Activated CD4-positive, alpha-beta T cell treated with anti-CD3 and anti-CD28 coated beads, Interleukin-2, Interleukin-6, amounts not matched to agents 100 ng/mL and 50 ng/mL, durations not matched to agents 16 hours and 8 hours (primary cell): ENCODE measurements at regions not wholly inside any gene's neighbourhood (a gene's known extent, or its start where the extent isn't known, plus 50 kb on each side); places are given as distances from the start of the nearest gene placed in this dataset.
"Not testable (repeated sequence)": the region's sequence is repeated elsewhere in the genome, so short reads cannot be mapped to it uniquely, and the experiment has no call there.

ENCODE experiments used
- DNase-seq: peaks from one replicate; pipeline ENCODE4 v3.0.0-alpha.2; 2020

DNA sequence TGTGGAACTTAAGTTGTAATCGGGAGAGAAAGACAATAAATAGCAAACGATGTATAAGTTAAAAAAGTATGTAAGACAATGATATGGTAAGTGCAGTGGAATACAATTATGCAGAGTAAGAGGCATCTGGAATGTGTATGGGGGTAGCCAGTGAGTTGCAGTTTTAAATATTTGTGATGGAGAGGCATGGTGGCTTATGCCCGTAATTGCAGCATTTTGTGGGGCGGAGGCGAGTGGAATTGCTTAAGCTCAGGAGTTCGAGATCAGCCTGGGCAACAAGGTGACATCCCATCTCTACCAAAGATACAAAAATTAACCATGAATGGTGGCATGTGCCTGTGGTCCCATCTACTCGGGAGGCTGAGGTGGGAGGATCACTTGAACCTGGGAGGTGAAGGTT lies 52.5 kb upstream of the WDFY3 start:
- DNase-seq, result no peak

DNA sequence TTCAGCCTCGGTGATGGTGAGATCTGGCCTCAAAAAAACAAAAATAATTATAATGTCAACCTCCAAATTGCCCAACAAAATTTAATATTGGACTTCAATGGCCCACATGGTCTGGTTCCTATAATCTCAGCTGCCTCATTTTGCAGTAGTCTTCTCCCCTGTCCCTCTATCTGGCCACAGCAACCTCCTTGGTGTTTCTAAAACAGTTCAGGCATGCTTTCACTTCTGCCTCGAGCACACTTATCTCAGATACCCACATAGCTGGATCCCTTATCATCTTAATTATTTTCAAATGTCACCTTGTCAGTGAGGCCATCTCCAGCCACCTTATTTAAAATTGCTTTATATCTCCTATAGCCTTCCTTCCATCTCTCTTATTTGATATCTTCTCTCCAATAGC lies 52.9 kb upstream of the WDFY3 start:
- no peak for DNase-seq

DNA sequence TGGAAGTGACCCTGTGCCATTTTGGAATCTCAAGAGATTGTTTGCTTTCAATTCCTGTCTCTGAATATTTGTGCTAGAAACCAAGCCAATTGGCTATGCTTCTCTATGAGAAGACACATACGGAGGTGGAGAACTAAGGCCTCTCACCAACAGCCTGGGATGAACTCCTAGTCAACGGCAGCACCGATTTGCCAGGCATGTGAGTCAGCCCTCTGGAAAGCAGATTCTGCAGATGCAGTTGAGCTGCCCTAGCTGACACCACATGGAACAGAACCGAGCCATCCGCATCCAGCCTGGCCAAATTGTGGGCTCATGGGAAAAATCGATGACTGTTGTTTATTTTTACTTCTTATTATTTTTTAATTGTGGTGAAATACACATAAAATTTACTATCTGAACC lies 58.2 kb upstream of the WDFY3 start:
- DNase-seq, result no peak

DNA sequence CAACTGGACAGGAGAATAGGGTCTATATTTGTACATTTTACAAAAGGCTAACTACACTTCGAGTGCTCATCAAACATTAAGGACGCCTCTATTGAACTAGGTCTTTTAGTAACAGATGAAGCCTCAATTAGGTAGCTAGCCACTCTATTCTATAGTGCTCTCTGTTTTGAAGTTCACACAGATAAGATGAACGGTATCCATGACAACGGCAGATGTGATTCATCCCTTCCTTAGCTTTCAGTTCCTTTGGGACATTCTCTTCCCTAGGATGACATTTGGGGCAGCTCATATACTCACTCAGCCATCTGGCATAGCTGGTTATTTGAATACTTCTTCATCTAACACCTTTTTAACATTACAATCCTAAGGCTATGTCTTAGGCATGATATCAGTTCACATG lies 62.4 kb upstream of the WDFY3 start:
- no peak for DNase-seq

DNA sequence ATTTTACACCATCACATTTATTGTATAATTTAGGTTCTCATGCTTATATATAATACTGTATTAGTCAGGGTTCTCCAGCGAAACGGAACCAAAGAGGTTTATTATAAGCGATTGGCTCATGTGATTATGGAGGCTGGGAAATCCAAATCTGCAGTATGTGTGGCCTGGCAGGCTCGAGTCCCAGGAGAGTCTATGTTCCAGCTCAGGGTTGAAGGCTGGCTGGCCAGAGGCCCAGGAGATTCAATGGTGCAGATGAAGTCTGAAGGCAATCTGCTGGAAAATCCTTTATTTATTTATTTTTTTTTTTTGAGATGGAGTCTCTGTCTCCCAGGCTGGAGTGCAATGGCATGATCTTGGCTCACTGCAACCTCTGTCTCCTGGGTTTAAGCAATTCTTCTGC lies 63.0 kb upstream of the WDFY3 start:
- DNase-seq, result no peak

DNA sequence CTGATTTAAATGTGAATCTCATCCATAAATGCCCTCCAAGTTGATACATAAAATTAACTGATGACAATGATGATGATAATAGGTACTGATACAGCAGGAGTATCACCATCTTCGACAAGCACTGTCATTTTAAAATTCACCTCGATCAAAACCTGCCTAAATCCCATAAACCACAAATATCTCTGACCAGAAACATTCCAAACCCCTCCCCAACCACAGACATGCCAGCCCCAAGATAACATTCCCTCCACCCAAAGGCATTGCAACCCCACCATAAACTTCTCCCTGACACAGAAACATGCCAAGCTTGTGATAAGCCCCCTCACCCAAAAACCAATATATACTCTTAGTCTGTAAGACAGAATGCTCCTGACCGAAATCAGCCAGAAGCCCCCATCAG lies 63.7 kb upstream of the WDFY3 start:
- no peak for DNase-seq

DNA sequence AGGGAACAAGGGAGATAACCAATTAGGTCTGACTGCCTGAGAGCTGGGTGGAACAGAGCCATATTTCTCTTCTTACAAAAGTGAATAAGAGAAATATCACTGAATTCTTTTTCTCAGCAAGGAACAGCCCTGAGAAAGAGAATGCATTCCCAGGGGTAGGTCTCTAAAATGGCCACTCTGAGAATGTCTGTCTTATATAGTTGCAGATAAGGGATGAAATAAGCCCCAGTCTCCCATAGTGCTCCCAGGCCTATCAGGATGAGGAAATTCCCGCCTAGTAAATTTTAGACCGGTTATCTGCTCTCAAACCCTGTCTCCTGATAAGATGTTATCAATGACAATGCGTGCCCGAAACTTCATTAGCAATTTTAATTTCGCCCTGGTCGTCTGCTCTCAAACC lies 67.3 kb upstream of the WDFY3 start:
- DNase-seq, result not testable (repeated sequence)

DNA sequence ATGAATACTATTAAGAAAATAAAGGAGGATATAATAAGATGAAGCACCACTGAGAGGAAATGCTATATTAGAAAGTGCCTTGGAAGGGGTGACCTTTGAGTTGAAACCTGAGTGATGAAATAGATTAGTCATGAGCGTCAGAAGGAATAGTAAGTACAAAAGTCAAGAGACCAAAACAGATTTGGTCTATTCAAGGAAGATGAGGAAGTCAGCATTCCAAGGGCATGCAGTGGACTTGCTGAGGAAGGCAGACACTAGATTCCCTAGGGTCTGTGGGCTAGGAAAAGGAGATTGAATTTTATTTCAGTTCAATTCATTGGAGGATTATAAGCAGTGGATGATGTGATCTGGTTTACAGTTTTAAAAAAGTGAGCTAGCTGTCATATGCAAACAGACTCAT lies 73.0 kb upstream of the WDFY3 start:
- no peak for DNase-seq

DNA sequence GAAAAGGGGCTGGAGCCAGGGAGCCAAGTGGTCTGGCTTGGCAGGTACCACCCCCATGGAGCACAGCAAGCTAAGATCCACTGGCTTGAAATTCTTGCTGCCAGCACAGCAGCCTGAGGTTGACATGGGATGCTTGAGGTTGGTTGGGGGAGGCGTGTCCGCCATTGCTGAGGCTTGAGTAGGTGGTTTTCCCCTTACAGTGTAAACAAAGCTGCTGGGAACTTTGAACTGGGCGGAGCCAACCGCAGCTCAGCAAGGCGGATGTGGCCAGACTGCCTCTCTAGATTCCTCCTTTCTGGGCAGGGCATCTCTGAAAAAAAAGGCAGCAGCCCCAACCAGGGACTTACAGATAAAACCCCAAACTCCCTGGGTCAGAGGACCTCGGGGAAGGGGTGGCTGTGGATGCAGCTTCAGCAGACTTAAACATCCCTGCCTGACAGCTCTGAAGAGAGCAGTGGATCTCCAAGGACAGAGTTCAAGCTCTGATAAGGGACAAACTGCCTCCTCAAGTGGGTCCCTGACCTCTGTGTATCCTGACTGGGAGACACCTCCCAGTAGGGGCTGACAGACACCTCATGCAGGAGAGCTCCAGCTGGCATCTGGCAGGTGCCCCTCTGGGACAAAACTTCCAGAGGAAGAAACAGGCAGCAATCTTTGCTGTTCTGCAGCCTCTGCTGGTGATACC lies 77.5 kb upstream of the WDFY3 start:
- not testable (repeated sequence) for DNase-seq

DNA sequence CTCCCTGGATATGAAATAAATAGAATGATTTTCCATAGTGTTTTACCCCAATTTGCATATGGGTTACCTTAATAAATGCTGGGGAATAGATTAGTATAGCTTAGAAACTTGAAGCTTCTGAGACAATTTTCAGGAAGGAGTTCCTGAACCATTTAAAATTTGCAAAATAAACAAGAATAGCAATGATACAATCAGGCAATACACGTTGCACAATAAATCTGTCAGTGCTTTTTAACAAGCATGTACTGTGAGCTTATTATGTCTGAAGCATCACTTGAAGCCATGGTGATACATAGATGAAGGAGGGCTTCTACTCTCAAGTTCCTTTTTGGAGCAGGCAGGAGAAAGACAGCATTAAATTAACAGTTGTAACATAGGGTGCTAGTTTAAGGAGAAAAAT lies 84.2 kb upstream of the WDFY3 start:
- no peak for DNase-seq

DNA sequence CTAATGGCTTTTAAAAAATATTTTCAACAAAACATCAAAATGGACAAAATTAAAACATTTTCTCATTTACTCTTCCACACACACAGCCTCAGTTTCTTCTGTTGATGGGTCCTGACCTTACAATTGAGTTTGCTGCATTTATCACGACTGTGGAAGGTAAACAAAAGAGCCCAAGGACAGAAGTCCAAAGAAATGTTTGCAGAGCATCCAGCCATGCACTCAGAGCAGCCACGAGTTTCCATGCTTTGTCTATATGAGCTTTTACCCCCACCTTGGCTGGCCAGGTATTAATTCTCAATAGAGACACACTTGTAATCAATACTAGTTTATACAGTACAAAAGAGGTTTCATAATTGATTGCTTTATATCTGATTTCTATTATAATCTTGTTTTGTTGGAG lies 85.0 kb upstream of the WDFY3 start:
- no peak for DNase-seq

DNA sequence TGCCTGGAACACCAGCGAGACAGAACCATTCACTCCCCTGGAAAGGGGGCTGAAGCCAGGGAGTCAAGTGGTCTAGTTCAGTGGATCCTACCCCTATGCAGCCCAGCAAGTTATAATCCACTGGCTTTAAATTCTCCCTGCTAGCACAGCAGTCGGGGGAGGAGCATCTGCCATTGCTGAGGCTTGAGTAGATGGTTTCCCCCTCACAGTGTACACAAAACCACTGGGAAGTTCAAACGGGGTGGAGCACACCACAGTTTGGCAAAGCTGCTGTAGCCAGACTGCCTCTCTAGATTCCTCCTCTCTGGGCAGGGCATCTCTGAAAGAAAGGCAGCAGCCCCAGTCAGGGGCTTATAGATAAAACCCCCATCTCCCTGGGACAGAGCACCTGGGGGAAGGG lies 88.4 kb upstream of the WDFY3 start:
- not testable (repeated sequence) for DNase-seq

DNA sequence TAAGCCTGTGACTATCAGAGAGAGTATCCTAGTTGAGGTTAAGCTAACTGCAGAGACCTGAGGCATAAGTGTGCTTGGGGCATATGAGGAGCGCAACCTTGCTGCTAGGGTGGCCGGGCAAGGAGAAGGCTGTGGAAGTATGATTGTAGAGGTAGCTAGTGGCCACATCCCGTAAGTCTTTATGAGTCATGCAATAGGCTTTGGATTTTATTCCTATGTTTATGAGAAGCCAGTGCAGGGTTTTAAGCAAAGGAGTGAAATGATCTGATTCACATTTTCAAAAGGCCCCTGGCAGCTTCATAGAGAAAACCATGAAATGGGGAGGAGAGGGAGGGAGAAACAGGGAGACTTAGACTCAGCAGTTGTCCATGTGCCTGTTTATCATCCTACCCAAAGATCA lies 92.1 kb upstream of the WDFY3 start:
- no peak for DNase-seq

DNA sequence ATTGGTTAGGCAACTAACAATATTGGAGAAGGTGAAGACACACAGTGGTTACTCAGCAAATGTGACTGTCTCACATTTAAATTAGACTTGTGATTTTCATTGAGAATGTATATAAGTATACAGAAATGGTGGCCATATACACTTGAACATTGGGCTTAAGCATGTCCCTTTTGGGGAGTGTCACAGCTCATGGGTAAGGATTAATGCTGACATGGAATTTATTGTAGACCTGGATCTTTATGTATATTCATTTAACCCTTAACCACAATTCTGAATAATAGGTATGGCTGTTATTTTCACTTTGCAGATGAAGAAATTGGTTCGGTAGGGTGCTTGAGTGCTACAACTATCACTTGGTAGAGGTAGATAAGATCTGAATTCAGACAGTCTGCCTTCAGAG lies 95.5 kb upstream of the WDFY3 start:
- no peak for DNase-seq

DNA sequence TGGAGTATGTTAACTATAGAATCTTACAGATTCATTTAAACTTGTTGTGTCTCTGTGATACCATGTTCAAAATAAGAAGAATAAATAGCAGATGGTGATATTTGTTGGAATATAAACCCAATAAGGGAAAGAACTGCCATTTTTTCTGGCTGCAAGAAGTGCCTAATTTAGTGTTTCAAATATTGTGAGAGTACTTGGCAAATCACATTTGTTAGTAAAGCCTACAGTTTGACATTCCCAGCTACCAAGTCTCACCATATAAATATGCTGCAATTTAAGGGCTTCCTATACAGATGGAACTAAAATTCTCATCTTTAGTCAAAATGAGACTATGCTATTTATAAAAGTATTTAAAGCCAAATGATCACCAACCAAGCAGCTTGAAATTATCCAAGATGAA lies 96.0 kb upstream of the WDFY3 start:
- no peak for DNase-seq

DNA sequence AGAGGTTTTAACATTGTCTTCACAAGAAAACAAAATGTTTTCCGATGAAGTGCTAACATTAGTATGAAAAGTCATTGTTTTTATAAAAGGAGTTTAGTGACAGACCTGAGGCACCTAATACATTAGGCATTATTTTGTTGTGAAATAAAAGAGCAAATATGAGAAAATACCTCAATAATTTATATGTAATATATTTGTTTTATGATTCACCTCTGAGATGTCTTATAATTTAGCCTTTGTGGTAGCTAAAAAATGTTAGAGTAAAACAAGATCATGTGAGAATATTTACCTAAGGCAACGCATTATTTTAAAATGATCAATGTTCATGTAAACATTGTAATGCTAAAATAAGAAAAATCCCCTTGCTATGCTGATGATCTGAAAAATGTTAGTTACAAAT lies 100.9 kb upstream of the WDFY3 start:
- no peak for DNase-seq

DNA sequence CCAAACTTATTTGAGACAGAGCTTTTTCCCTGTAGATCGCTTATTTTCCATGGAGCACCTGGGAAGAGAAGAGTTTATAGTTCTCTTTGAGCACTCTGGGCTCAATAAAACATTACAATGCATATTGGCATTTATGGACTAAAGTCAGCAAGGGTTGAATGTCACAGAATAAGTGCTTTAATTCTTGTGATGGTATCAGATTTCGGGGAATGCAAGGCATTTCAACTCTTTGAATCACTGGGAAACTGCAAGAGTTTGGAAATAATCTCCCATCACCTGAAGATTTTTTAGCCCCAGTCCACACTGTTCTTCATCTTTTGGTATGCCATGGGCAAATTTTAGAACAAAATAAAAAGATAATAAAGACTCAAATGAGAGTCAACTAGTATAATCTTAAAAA lies 111.5 kb upstream of the WDFY3 start:
- DNase-seq, result no peak

DNA sequence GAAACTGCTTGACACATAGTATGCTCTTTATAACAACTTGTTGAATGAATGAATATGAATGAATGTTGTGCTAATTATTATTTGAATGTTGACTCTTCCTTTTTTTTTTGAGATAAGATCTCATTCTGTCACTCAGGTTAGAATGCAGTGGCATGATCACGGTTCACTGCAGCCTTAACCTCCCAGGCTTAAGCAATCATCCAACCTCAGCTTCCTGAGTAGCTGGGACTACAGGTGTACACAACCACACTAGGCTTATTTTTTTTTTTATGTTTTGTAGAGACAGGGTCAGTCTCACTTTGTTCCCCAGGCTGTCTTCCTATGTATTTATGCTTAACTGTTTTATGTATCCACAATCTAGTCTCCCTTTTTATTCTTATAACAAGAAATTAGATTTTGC lies 114.7 kb upstream of the WDFY3 start:
- DNase-seq, result no peak

DNA sequence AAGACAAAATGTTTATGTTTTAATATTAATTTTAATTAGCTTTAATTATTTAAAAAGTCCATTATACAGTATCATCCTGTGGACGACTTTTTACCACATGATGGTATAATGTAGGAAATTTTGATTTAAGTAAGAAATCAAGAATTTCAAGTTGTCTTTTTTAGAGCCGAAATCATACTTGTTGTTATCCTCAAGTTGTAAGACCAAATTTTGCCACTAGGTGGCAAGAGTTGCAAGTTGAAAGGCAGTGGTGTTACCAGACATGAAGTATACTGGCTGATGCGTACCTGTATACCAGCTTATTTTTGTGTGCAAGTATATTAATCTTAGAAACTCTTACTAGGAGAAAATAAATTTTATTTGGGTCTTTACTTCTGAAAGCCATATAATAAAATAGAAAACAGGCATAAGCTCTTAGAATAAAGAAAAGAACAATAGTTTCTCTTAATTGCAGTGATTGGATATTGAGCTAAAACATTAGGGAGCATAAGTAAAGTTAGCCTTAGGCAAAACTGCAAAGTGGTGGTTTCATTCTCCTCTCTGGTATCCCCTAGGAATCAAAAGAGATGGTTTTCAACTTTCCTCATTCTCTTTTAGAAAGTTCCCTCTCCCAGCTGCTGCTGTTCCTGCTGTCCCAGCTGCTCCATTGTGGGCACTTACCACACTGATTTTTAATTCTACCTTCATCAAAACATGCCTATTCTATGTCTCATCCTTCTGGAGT lies 118.0 kb upstream of the WDFY3 start:
- DNase-seq, result peak; percentile 52

DNA sequence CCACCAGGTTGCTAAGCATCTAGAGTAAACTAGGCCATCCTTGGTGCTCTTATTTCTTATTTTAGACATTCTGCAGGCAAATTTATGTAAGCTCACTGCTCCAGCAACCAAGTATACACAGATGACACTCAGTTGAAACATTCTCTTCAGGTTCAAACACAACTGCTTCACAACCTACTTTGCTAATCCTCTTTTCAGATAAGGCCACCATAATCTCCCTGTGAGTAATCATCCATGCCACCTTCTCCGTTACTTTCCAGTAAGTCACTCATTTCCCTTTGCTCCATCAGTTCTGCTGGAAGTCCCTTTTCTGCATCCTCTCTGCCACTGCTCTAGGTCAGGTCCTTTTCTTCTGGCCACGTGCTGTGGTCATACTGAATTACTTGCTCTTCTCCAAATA lies 120.2 kb upstream of the WDFY3 start:
- DNase-seq, result no peak

DNA sequence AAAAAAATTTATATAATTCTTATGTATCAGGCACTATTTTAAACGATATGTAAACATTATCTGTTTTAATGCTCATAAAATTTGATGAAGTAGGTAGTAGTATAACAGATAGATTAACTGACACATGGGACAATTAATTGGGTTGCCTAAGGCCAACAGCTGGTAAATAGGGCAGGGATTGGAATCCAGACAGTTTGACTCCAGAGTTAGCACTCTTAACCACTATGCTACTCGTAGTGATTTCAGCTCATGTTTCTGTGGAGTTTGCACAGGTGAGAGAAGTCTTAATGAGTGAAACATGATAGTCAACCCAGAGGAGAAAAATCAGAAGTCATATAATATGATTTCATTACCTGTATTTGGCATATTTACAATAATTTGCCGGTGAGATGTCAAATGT lies 126.0 kb upstream of the WDFY3 start:
- no peak for DNase-seq

DNA sequence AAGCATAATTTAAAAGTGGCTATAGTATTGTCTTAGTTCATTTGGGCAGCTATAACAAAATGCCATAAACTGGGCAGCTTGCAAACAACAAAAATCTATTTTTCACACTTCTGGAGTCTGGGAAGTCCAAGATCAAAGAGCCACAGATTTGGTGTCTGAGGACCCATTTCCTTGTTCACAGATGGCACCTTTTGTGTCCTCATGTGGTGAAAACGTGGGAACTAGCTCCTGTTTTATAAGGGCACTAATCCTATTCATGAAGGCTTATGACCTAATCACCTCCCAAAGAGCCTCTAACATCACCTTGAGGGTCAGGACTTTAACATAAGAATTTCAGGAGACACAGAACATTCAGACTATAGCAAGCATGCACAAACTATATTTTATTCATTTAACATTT lies 126.5 kb upstream of the WDFY3 start:
- DNase-seq, result no peak

DNA sequence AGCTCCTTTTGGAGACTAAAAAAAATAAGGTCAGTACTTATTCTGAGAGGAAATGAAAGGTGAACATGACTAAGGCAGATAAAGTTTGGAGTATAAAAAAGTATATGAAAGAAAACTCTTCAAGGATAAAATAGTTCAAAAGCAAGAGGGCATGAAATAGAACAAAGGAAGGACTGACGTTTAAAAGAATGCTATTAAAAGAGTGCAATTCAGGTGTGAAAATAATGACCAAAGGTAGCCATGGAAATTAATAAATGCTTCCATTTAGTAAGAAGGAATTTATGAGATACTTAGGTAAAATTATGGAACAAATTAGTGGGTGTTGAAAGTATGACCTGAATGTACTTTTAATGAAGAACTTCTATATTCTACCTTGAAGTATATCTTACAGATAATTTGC lies 128.2 kb upstream of the WDFY3 start:
- DNase-seq, result no peak

DNA sequence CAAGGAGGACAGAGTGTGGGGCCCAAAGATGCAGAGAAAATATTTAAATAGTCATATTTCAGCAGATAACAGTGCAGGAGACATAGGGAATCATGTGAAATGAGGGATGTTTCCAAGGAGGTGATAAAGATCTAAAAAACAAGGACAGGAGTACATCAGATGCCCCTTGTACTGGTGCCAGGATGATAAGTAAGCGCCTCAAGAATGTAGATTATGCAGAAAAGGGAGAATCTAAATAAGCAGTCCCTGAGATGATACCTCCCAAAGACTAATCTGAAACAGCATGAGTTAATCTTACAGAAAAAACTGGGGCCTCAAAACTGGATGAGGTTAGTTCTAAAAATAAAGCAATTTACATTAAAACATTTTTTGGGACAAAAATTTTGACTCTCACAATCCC lies 136.1 kb upstream of the WDFY3 start:
- DNase-seq, result no peak

DNA sequence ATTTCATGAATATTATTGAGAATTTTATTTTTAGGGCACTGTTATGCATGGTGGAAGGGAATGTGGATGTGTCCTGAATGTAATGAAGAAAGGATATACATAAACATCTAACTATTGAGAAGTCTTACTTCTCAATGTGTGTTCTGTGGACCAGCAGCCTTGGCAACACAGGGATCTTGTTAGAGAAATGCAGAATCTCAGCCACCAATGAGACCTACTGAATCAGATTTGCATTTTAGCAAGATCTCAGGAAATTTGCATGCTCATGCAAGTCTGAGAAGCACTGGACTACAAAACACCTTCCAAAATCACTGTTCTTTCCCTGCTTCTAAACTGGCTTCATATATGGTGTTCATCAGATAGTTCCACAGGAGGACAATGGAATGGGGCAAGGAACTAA lies 139.7 kb upstream of the WDFY3 start:
- DNase-seq, result no peak
